ENCODE measurements at regions not wholly inside any gene's neighbourhood (a gene's known extent, or its start where the extent isn't known, plus 50 kb on each side); places are given as distances from the start of the nearest gene placed in this dataset.
"Not testable (repeated sequence)": the region's sequence is repeated elsewhere in the genome, so short reads cannot be mapped to it uniquely, and the experiment has no call there.

- Histone ChIP-seq H3K4me2 (no peak overlapping the region), H3K4me1 (no peaks in the 10 kb centered on the region), H4K20me1 (no peaks in the 10 kb centered on the region), H3K9ac (no peak overlapping the region), H3K27me3 (no peaks in the 10 kb centered on the region), H3K4me3 (no peak overlapping the region), H3K9me3 (no peaks in the 10 kb centered on the region), H3K36me3 (no peaks in the 10 kb centered on the region), H3K27ac (no peak overlapping the region)
- no peak for TF ChIP-seq Cebpa-rat (IDR thresholded peaks at IDR 0.05)
Observed at GRCh38 chr16:60686824-60687223, 1349.4 kb downstream of the CDH8 start.

GRCh38 chr16:60684002-60684401 lies 1352.2 kb downstream of the CDH8 start:
- TF ChIP-seq Cebpa-rat (IDR thresholded peaks at IDR 0.05) = no peak

GRCh38 chr16:60682219-60682618 lies 1354.0 kb downstream of the CDH8 start:
- H3K27me3 ChIP-seq = no peaks in the 10 kb centered on the region
- H3K9ac ChIP-seq = no peak overlapping the region
- no peaks in the 10 kb centered on the region for H3K9me3 ChIP-seq
- H3K4me2 ChIP-seq = no peak overlapping the region
- H3K4me3 ChIP-seq = no peak overlapping the region
- no peaks in the 10 kb centered on the region for H4K20me1 ChIP-seq
- H3K36me3 ChIP-seq = no peaks in the 10 kb centered on the region
- H3K4me1 ChIP-seq = no peaks in the 10 kb centered on the region
- H3K27ac ChIP-seq = no peak overlapping the region
- TF ChIP-seq Cebpa-rat (IDR thresholded peaks at IDR 0.05) = no peak

More at GRCh38 chr16:60684002-60684401, 1352.2 kb downstream of the CDH8 start:
- Histone ChIP-seq H3K9me3 (no peaks in the 10 kb centered on the region), H3K36me3 (no peaks in the 10 kb centered on the region), H3K27ac (no peak overlapping the region), H3K4me3 (no peak overlapping the region), H4K20me1 (no peaks in the 10 kb centered on the region), H3K4me2 (no peak overlapping the region), H3K27me3 (no peaks in the 10 kb centered on the region), H3K4me1 (no peaks in the 10 kb centered on the region), H3K9ac (no peak overlapping the region)

- Histone ChIP-seq H4K20me1 (no peaks in the 10 kb centered on the region), H3K27ac (no peak overlapping the region), H3K9ac (no peak overlapping the region), H3K4me3 (no peak overlapping the region), H3K4me1 (no peaks in the 10 kb centered on the region), H3K27me3 (no peaks in the 10 kb centered on the region), H3K9me3 (no peaks in the 10 kb centered on the region), H3K36me3 (no peaks in the 10 kb centered on the region), H3K4me2 (no peak overlapping the region)
- no peak for TF ChIP-seq Cebpa-rat (IDR thresholded peaks at IDR 0.05)
Observed at GRCh38 chr16:60681043-60681442, 1355.2 kb downstream of the CDH8 start.

- no peaks in the 10 kb centered on the region for H3K36me3 ChIP-seq
- TF ChIP-seq Cebpa-rat (IDR thresholded peaks at IDR 0.05) = no peak
- no peaks in the 10 kb centered on the region for H4K20me1 ChIP-seq
- H3K4me3 ChIP-seq = no peak overlapping the region
- no peak overlapping the region for H3K9ac ChIP-seq
- H3K4me2 ChIP-seq = no peak overlapping the region
- H3K9me3 ChIP-seq = no peaks in the 10 kb centered on the region
- H3K4me1 ChIP-seq = no peaks in the 10 kb centered on the region
- no peak overlapping the region for H3K27ac ChIP-seq
- H3K27me3 ChIP-seq = no peaks in the 10 kb centered on the region
Observed at GRCh38 chr16:60675022-60675421, 1361.2 kb downstream of the CDH8 start.

GRCh38 chr16:60674241-60674640 lies 1362.0 kb downstream of the CDH8 start:
- Histone ChIP-seq H3K4me3 (no peak overlapping the region), H4K20me1 (no peaks in the 10 kb centered on the region), H3K4me1 (no peaks in the 10 kb centered on the region), H3K9ac (no peak overlapping the region), H3K27ac (no peak overlapping the region), H3K9me3 (no peaks in the 10 kb centered on the region), H3K4me2 (no peak overlapping the region), H3K36me3 (no peaks in the 10 kb centered on the region), H3K27me3 (no peaks in the 10 kb centered on the region)
- TF ChIP-seq Cebpa-rat (IDR thresholded peaks at IDR 0.05) = no peak

GRCh38 chr16:60655514-60656153 lies 1380.6 kb downstream of the CDH8 start:
- TF ChIP-seq Cebpa-rat (IDR thresholded peaks at IDR 0.05) = no peak
- Histone ChIP-seq H3K27ac (no peak overlapping the region), H3K9ac (no peak overlapping the region)

GRCh38 chr16:60651346-60651745 lies 1384.9 kb downstream of the CDH8 start:
- Histone ChIP-seq H3K4me2 (no peak overlapping the region), H3K36me3 (no peaks in the 10 kb centered on the region), H3K4me3 (no peak overlapping the region), H3K4me1 (no peaks in the 10 kb centered on the region), H3K9ac (no peak overlapping the region), H4K20me1 (no peaks in the 10 kb centered on the region), H3K27ac (no peak overlapping the region), H3K9me3 (no peaks in the 10 kb centered on the region), H3K27me3 (no peaks in the 10 kb centered on the region)
- TF ChIP-seq Cebpa-rat (IDR thresholded peaks at IDR 0.05) = no peak

More at GRCh38 chr16:60655514-60656153, 1380.6 kb downstream of the CDH8 start:
- H3K9me3 ChIP-seq = no peaks in the 10 kb centered on the region
- no peaks in the 10 kb centered on the region for H3K27me3 ChIP-seq
- no peaks in the 10 kb centered on the region for H3K4me1 ChIP-seq
- no peaks in the 10 kb centered on the region for H3K36me3 ChIP-seq
- H4K20me1 ChIP-seq = no peaks in the 10 kb centered on the region
- H3K4me2 ChIP-seq = no peak overlapping the region
- H3K4me3 ChIP-seq = no peak overlapping the region

- no peaks in the 10 kb centered on the region for H3K36me3 ChIP-seq
- no peak for TF ChIP-seq Cebpa-rat (IDR thresholded peaks at IDR 0.05)
Observed at GRCh38 chr16:60648290-60648689, 1387.9 kb downstream of the CDH8 start.

GRCh38 chr16:60647388-60647787 lies 1388.8 kb downstream of the CDH8 start:
- H3K4me1 ChIP-seq, H3K9ac ChIP-seq, H3K27ac ChIP-seq, H3K4me2 ChIP-seq, H3K9me3 ChIP-seq, H3K36me3 ChIP-seq, H4K20me1 ChIP-seq, H3K4me3 ChIP-seq, H3K27me3 ChIP-seq: not testable (repeated sequence)

More at GRCh38 chr16:60648290-60648689, 1387.9 kb downstream of the CDH8 start:
- H3K9me3 ChIP-seq = no peaks in the 10 kb centered on the region
- no peak overlapping the region for H3K9ac ChIP-seq
- H3K4me1 ChIP-seq = no peaks in the 10 kb centered on the region
- H3K4me2 ChIP-seq = no peak overlapping the region
- H3K27me3 ChIP-seq = no peaks in the 10 kb centered on the region
- H4K20me1 ChIP-seq = no peaks in the 10 kb centered on the region
- H3K27ac ChIP-seq = no peak overlapping the region
- H3K4me3 ChIP-seq = no peak overlapping the region

GRCh38 chr16:60646631-60647030 lies 1389.6 kb downstream of the CDH8 start:
- no peaks in the 10 kb centered on the region for H3K27me3 ChIP-seq
- no peaks in the 10 kb centered on the region for H3K36me3 ChIP-seq
- H3K4me2 ChIP-seq = no peak overlapping the region
- no peaks in the 10 kb centered on the region for H3K9me3 ChIP-seq
- no peak for TF ChIP-seq Cebpa-rat (IDR thresholded peaks at IDR 0.05)
- no peak overlapping the region for H3K9ac ChIP-seq
- no peak overlapping the region for H3K4me3 ChIP-seq
- no peaks in the 10 kb centered on the region for H3K4me1 ChIP-seq
- no peaks in the 10 kb centered on the region for H4K20me1 ChIP-seq
- H3K27ac ChIP-seq = no peak overlapping the region
